ENCODE measurements at regions not wholly inside any gene's neighbourhood (a gene's known extent, or its start where the extent isn't known, plus 50 kb on each side); places are given as distances from the start of the nearest gene placed in this dataset.

DNA sequence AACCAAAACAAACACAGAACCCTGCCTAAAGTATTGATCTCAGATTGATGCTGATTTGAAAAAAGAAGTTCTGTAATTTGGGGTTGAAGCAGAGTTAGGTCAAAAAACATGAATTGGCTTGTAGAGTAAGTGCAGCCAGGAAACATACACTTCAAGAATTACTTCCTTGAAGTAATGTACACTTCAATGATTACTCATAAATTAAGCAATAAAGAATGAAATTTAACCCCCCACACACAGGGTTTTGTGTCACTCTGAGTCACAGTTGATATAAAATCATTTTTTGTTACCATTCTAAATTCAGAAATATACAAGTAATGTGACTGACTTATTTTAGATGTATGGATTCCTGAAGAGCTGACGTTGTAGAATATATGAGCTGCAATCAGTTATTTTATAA lies 622.2 kb downstream of the POM121L12 start:
- WGBS: 96% methylated on average over 1 of the region's 1 CpG
- Histone ChIP-seq H3K27me3 (replicated peaks; ENCODE audit: insufficient read depth) (no peaks in the 10 kb centered on the region), H3K36me3 (no peaks in the 10 kb centered on the region), H3K4me3 (no peak overlapping the region), H3K27ac (no peak overlapping the region), H3K4me1 (replicated peaks) (no peaks in the 10 kb centered on the region), H3K9me3 (no peaks in the 10 kb centered on the region)
- no peak for DNase-seq (ENCODE audit: low spot score)
- intact Hi-C loops (cut with DNase I): no loop called here
- TF ChIP-seq, protein P1, sequence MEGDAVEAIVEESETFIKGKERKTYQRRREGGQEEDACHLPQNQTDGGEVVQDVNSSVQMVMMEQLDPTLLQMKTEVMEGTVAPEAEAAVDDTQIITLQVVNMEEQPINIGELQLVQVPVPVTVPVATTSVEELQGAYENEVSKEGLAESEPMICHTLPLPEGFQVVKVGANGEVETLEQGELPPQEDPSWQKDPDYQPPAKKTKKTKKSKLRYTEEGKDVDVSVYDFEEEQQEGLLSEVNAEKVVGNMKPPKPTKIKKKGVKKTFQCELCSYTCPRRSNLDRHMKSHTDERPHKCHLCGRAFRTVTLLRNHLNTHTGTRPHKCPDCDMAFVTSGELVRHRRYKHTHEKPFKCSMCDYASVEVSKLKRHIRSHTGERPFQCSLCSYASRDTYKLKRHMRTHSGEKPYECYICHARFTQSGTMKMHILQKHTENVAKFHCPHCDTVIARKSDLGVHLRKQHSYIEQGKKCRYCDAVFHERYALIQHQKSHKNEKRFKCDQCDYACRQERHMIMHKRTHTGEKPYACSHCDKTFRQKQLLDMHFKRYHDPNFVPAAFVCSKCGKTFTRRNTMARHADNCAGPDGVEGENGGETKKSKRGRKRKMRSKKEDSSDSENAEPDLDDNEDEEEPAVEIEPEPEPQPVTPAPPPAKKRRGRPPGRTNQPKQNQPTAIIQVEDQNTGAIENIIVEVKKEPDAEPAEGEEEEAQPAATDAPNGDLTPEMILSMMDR (IDR thresholded peaks at IDR 0.05): no peak
- TF ChIP-seq POLR2AphosphoS5 (IDR thresholded peaks at IDR 0.05) (no peak), POLR2A (IDR thresholded peaks at IDR 0.05) (no peak)

DNA sequence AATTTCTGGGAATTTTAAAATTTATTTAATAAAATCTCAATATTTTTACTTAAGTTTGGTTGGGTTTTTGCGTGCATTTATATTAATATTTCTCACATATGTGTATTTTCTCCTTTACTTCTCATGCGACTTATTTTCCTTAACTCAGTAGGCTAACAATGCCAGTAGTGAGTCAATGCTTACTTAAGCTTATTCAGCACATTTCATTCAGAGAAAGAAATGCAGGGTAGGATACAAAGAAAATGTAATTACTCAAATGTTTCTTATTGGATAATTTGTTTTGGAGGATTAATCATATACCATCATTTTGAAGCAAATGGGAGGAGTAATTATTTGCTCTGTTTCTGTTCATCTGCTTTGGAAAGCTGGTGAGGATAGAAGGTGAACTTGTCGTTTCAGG lies 623.5 kb downstream of the POM121L12 start:
- WGBS: 88% methylated on average over 3 of the region's 3 CpGs
- intact Hi-C loops (cut with DNase I): no loop called here
- Histone ChIP-seq H3K4me1 (replicated peaks) (no peaks in the 10 kb centered on the region), H3K4me3 (no peak overlapping the region), H3K36me3 (no peaks in the 10 kb centered on the region), H3K27me3 (replicated peaks; ENCODE audit: insufficient read depth) (no peaks in the 10 kb centered on the region), H3K9me3 (no peaks in the 10 kb centered on the region), H3K27ac (no peak overlapping the region)
- no peak for DNase-seq (ENCODE audit: low spot score)
- no peak for TF ChIP-seq POLR2AphosphoS5 (IDR thresholded peaks at IDR 0.05)
- TF ChIP-seq, protein P1 (IDR thresholded peaks at IDR 0.05): no peak
- no peak for TF ChIP-seq POLR2A (IDR thresholded peaks at IDR 0.05)

DNA sequence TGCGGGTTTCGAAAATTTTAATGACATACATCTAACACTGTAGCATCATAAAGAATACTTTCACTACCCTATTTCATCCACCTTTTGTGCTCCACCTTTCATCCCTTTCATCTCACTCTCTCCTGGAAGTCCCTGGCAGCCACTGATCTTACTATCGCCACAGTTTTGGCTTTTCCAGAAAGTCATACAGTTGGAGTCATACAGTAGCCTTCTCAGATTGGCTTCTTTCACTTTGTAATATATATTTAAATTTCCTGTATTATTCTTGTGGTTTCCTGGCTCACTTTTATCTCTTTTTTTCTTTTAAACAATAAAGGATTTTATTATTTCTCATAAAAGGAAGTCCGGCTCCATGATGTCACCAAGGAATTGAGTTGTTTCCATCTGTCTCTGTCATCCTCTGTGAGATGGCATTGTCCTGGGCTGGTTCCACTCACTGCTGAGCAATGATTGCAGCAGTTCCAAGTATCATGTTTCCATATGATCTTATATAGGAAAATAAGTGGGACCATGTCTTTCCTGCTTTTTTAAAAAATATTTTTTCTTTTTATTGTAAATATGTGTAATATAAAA lies 626.3 kb downstream of the POM121L12 start:
- Histone ChIP-seq H3K36me3 (no peaks in the 10 kb centered on the region), H3K4me3 (no peak overlapping the region), H3K27ac (no peak overlapping the region), H3K9me3 (no peaks in the 10 kb centered on the region), H3K27me3 (replicated peaks; ENCODE audit: insufficient read depth) (no peaks in the 10 kb centered on the region), H3K4me1 (replicated peaks) (no peaks in the 10 kb centered on the region)
- WGBS: 56% methylated on average over 4 of the region's 4 CpGs
- TF ChIP-seq POLR2A (IDR thresholded peaks at IDR 0.05): no peak
- TF ChIP-seq POLR2AphosphoS5 (IDR thresholded peaks at IDR 0.05): no peak
- TF ChIP-seq, protein P1 (IDR thresholded peaks at IDR 0.05): no peak
- DNase-seq (ENCODE audit: low spot score): no peak
- intact Hi-C loops (cut with DNase I): no loop called here

DNA sequence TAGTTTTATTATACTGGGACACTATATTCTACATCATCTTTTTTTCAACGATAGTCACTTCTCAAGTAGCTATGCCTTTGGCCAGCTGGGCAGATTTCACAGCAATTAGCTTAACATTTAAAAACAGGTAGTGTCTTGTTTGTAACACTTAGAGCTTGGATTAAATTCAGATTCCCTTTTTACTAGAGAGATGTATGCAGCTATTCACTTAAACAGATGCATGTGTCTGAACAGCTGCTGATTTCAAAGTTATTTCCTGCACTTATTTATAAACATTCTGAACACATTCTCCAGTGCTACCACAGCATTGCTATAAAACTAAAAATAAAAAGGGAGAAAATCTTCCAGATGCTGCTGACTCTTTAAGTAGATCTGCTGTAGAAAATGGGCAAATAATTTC lies 637.2 kb downstream of the POM121L12 start:
- WGBS: 51% methylated on average over 1 of the region's 1 CpG
- Histone ChIP-seq H3K4me1 (replicated peaks) (no peaks in the 10 kb centered on the region), H3K36me3 (no peaks in the 10 kb centered on the region), H3K27me3 (replicated peaks; ENCODE audit: insufficient read depth) (no peaks in the 10 kb centered on the region), H3K9me3 (no peaks in the 10 kb centered on the region), H3K4me3 (no peak overlapping the region), H3K27ac (no peak overlapping the region)
- no peak for DNase-seq (ENCODE audit: low spot score)
- intact Hi-C loops (cut with DNase I): loop anchor here (10.0 kb wide), 1 partner anchor 1498 kb away; no protein-coding TSS in a partner anchor
- TF ChIP-seq, protein P1 (IDR thresholded peaks at IDR 0.05): no peak

DNA sequence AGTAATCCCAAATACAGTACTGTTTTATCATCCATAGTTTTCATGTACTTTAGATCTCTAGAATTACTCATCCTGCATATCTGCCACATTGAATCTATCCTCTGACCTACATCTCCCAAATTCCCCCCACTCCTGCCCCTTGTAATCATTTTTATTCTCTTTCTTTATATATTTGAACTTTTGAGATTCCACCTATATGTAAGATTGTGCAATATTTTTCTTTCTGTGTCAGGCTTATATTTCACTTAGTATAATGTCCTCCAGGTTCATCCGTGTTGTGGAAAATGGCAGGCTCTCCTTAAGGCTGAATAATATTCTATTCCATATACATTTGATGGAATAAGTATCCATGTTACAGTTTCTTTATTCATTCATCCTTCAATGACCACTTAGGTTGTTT lies 640.4 kb downstream of the POM121L12 start:
- H3K4me3 ChIP-seq: no peak overlapping the region
- 98% methylated on average over 1 of the region's 1 CpG for WGBS
- TF ChIP-seq POLR2A (IDR thresholded peaks at IDR 0.05) (no peak), POLR2AphosphoS5 (IDR thresholded peaks at IDR 0.05) (no peak)
- TF ChIP-seq, protein P1 (IDR thresholded peaks at IDR 0.05): no peak
- intact Hi-C loops (cut with DNase I): loop anchor here (10.0 kb wide), 1 partner anchor 1501 kb away; no protein-coding TSS in a partner anchor
- H3K36me3 ChIP-seq: no peaks in the 10 kb centered on the region
- no peaks in the 10 kb centered on the region for H3K9me3 ChIP-seq
- DNase-seq (ENCODE audit: low spot score): no peak
- H3K27ac ChIP-seq: no peak overlapping the region
- H3K4me1 ChIP-seq (replicated peaks): no peaks in the 10 kb centered on the region
- H3K27me3 ChIP-seq (replicated peaks; ENCODE audit: insufficient read depth): no peaks in the 10 kb centered on the region

Measured in prostate gland (tissue), 2 donors.